DMS153 treated with DMSO at 0.1 percent for 48 hours (cell line): ENCODE measurements at regions not wholly inside any gene's neighbourhood (a gene's known extent, or its start where the extent isn't known, plus 50 kb on each side); places are given as distances from the start of the nearest gene placed in this dataset.
A peak's percentile ranks its signal among the peaks of the same experiment; 100 is the strongest.
"Not testable (repeated sequence)": the region's sequence is repeated elsewhere in the genome, so short reads cannot be mapped to it uniquely, and the experiment has no call there.

Experiments
- DNase-seq: peaks from one replicate; lab custom pipeline; 2025; ENCODE audit not compliant: unreplicated experiment; lab: John Stamatoyannopoulos, UW

DNA sequence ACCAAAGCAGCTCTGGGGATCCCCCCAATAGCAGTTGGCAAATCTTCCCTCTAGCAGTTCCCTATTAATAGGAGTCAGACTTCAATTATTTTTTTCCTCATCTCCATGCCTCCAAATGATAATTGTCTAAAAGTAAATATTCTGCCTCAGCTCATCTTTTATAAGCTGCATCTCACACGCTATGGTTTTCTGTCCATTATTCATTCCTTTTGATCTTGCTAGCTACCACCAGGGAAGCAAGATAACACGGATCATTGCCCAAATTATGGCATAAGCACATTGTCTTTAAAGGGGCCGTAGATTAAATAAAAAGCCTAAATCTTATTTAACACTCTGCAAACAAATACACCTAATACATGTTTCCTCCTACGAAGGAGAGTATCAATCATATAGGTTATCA is 670.8 kb upstream of the FLRT2 start:
- no peak for DNase-seq

GRCh38 chr14:84864548-84865271 is 665.2 kb upstream of the FLRT2 start:
- DNase-seq, result no peak

GRCh38 chr14:84871734-84872133 is 658.2 kb upstream of the FLRT2 start:
- no peak for DNase-seq

- DNase-seq, result no peak
Measured at GRCh38 chr14:84874436-84874835, 655.5 kb upstream of the FLRT2 start.

DNA sequence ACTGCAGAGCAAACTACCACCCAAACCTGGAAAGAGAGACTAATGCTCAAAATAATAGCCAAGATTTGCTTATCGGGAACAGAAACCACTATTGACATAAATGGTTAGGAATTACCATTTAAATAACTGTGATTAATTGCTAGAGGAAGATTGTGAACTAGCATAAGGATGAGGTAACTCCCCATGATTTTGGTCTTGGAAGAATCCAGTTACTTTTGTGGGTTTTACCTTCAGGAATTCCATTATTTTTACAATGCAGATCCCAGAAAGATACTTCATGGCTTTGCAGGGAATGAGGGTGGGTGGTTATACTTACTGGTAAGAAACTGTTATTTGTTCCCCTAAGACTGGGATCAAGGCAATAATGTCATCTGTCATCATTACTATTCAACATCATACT is 652.9 kb upstream of the FLRT2 start:
- DNase-seq, result no peak

GRCh38 chr14:84882830-84883229 is 647.1 kb upstream of the FLRT2 start:
- no peak for DNase-seq

- no peak for DNase-seq
Measured at GRCh38 chr14:84885061-84885460, 644.9 kb upstream of the FLRT2 start.

- no peak for DNase-seq
Measured at GRCh38 chr14:84891404-84891803, 638.5 kb upstream of the FLRT2 start.

- DNase-seq, result peak; percentile 55
Measured at GRCh38 chr14:84894254-84894653, 635.7 kb upstream of the FLRT2 start.

DNA sequence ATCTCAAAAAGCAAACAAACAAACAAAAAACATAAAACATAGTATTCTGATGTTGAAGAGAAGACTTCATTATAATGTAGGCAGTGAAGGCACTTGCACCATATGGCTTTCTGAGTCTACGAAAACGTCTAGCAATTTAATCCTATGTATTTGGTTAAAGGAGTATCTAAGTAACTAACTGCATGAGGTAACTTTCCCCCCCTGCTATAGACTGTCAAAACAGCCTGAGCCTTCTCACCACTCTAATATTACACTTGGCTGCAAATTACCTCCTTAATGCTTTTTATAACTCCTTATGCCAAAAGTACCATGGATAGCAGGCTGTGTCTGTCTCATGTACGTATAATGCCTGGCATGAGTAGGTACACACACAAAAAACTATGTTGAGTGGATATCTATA is 607.6 kb upstream of the FLRT2 start:
- DNase-seq, result no peak

DNA sequence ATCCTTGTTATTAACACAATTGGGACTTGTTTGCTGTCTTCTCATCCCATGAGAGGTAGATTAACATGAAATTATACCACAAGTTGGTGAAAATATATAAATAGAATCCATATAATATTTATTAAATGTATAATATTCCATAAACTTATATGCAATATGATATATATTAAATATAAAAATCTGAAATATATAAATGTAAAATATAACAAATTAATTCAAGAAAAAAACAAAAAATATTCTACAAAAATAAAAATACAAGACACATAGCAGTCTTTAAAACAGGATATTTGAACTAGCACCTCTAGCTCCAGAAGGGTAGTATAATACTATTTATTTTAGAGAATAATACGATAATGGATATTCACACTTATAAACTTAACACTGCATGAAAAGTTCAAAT is 603.3 kb upstream of the FLRT2 start:
- DNase-seq, result no peak

- DNase-seq, result no peak
Measured at GRCh38 chr14:84927096-84927827, 602.7 kb upstream of the FLRT2 start.

- no peak for DNase-seq
Measured at GRCh38 chr14:84929086-84929485, 600.9 kb upstream of the FLRT2 start.

- DNase-seq, result no peak
Measured at GRCh38 chr14:84929834-84930233, 600.1 kb upstream of the FLRT2 start.

DNA sequence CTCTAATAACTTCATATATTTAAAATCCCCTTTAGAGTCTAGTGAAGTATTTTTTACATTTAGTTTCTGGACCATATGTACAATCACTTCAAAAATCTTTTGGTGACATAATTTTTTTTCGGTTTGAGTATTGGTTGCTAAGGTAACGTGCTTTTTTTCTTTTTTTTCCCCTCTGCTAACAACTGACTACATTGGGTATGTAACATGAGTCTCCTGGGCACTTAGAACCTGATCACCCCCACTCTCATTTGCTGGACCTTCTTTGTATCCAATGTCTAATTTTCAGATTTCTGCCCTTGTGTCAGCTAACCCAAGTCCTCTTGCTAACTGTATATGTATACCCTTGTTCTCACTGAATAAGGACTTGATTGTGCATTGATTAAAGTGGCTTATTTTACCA is 592.9 kb upstream of the FLRT2 start:
- no peak for DNase-seq

DNA sequence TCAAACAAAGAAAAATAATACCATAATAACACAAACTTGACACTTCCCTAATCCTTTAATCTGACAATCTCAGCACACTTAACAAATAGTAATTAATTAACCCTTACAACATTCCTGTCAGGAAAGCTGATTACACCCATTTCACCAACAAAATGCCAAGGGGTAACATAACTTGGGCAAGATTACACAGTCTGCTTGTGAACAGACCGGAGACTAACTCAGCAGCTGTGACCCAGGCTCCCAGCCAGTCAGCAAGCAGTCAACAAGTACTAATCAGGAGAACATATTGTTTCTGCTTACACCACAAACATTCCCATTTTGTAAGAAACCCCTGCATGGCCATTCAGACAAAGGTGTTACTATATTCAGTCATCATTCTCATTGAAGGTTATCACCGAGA is 592.5 kb upstream of the FLRT2 start:
- DNase-seq, result no peak

DNA sequence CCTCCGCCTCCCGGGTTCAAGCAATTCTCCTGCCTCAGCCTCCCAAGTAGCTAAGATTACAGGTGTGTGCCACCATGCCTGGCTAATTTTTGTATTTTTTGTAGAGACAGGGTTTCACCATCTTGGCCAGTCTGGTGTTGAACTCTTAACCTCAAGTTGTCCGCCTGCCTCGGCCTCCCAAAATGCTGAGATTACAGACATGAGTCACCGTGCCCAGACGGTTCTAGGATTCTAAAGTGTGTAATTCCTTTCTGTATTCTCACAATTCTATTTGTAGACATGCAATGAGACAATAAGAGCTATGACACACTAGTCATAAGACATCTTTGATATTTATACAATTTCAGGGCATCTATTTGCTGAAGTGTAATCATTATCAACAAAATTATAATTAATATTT is 585.0 kb upstream of the FLRT2 start:
- not testable (repeated sequence) for DNase-seq

DNA sequence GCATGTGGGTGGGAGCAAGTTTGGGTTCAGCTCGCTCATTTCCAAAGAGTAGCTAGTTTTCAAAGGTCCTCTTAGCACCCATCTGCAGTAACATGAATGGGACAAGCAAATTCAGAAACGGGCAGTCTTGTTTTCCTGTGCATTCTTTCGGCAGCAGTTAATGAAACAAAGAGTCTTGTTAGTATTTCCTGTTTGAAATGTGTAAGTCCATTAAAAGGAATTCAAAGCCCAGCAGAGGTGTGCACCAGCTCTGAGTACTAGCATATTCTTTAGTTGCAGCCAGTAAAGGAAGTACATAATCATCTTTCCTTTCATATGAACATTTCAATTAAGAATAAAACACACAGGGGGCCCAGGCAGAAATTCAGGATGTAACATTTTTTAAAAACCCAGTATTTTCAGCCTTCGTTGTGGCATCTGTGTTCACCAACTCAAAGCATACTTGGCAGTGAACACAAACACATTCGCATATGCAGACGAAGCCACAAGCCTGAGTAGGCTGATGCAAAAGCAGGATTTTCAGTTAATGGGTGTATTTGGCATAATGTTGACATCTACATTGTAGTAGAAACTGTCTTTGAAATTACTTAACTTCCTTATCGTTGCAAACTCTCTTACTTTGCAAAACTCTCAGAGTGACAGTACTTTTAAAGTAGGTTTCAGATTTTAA is 570.0 kb upstream of the FLRT2 start:
- no peak for DNase-seq

DNA sequence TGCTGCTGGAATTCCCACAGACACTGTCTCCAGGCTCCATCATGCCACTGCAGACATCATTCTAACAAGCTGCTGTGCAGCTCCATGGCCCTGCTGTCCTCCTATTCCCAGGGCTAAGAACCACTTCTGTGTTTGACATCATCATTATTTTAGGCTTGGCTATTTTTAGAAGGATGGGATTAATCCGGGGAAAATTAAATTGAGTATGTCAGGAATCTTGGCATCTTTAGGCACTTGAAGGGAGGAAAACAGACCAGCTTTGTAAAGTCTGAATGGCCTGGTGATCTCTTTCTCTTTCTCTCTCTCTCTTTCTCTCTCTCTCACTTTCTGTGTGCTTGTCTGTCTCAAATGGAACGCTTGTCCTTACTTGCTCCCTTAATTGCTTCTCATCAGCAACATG is 568.3 kb upstream of the FLRT2 start:
- no peak for DNase-seq

- DNase-seq, result no peak
Measured at GRCh38 chr14:84963518-84963917, 566.4 kb upstream of the FLRT2 start.

DNA sequence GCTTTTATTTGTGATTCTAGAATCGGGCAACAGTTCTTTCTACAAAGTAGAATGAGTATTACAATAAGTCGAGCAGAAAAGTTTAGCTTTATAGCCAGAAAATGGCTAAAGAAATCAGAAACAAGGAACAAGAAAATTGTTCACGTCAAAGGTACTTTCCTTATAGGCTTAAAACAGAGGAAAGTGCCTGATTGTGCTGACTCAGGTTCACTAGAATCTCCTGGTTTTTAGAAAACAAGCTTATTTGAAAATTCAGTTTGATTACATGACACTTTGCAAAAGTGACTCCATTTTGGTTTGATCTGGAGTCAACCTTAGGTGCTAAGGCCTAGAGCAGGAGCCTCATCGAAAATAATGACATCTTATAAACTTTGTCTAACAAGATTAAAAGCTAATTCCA is 564.7 kb upstream of the FLRT2 start:
- DNase-seq, result no peak

GRCh38 chr14:84969501-84969900 is 560.4 kb upstream of the FLRT2 start:
- no peak for DNase-seq
